ENCODE measurements at regions not wholly inside any gene's neighbourhood (a gene's known extent, or its start where the extent isn't known, plus 50 kb on each side); places are given as distances from the start of the nearest gene placed in this dataset.

- TF ChIP-seq USF2 (CRISPR knock-in tag; IDR thresholded peaks at IDR 0.05) (no peak), ZNF232 (CRISPR knock-in tag; IDR thresholded peaks at IDR 0.05) (no peak), ZNF121 (CRISPR knock-in tag; IDR thresholded peaks at IDR 0.05) (no peak)
These were observed 432.7 kb upstream of the HNRNPA3 start for GRCh38 chr2:176779917-176780316.

Measured in WTC11 (cell line).